ENCODE measurements at regions not wholly inside any gene's neighbourhood (a gene's known extent, or its start where the extent isn't known, plus 50 kb on each side); places are given as distances from the start of the nearest gene placed in this dataset.

DNA sequence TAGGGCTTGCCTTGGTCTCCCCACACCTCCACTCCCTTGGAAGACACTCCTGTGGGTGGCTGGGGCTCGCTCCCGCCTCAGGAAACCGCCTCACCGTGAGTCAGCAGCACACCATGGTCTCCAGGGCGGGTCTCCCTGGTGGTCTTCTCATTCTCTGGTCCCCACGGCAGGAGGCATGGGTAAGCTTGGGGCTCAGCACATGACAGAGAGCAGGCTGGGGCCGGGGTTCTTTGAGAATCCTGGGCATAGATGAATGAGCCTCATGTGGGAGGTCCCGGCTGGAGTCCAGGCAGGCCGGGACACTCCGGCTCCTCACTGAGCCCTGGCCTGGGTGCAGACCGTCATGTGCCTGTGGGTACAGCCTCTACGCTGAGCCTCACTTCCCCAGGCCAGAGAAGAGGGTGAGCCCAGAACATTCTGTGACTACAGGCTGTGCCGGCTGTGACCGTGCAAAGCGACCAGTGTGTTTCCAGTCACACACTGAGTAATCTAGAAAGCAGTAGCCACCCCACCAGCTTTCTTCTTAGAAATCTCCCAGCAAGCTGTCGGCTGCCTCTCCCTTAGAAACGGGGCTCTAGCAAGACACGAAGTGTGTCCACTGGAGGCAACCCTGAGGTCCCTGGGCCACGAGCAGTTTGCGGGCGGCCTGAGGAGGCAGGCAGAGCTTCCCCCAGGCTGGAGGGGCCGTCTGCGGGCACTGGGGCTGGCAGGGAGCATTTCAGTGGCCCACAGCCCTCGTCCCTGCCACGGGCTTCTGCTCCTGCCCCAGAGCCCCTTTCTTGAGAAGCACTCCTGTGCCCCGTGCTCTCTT, 93.1 kb downstream of the RHOB start:
- no peak for DNase-seq (ENCODE audit: low read depth)

GRCh38 chr2:20540587-20541293, 93.9 kb downstream of the RHOB start:
- no peak for DNase-seq (ENCODE audit: low read depth)

- DNase-seq (ENCODE audit: low read depth) = no peak
Measured at GRCh38 chr2:20541294-20541640, 94.4 kb downstream of the RHOB start.

- no peak for DNase-seq (ENCODE audit: low read depth)
Measured at GRCh38 chr2:20541651-20542050, 94.8 kb downstream of the RHOB start.

DNA sequence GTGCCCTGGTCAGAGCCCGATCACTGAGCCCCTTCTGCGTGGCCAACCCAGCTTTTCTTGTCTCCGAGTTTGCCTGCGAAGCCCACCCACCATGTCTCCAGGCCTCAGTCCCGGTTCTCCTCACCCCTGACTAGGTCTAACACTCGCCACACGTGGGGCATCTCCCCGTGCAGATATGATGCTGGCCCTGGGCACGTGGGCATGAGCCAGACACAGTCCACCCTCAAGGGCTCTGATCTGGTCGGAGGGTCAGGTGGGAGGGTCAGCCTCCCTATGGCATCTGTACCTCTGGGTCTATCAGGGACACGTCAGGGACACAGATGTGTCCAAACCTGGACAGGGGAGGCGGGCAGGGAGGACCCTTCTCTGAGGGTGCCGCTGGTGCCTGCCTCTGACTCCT, 95.4 kb downstream of the RHOB start:
- DNase-seq (ENCODE audit: low read depth) = no peak

GRCh38 chr2:20542746-20543468, 96.0 kb downstream of the RHOB start:
- DNase-seq (ENCODE audit: low read depth) = no peak

DNA sequence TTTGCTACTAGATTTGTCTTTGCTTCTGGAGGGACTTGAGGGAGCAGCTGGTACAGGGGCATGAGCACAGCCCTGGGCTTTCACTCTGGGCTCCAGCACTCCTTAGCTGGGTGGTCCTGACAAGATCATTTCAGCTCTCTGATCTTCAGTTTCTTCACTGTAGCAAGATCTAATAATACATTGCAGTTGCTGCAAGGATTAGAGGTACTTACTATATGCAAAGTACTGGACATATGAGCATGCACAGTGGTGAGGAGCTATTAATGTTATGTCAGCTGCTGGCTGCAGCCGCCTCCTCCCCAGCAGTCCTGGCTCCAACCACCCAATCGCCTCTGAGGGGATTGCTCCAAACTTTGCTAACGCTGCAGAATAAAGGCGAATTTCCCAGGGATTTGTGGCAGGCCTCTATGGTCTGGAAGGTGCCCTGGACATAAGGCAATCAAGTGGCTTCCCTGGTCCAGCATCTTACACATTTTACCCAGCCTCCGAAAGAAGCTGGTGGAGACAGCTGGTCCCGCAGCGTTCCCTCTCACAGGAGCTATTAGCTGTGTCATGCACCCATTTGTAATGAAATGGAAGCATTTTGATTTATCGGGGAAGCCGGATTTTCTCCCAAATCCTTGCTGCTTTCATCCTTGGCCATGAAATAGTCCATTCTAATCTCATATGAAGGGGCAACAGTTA, 96.7 kb downstream of the RHOB start:
- no peak for DNase-seq (ENCODE audit: low read depth)

DNA sequence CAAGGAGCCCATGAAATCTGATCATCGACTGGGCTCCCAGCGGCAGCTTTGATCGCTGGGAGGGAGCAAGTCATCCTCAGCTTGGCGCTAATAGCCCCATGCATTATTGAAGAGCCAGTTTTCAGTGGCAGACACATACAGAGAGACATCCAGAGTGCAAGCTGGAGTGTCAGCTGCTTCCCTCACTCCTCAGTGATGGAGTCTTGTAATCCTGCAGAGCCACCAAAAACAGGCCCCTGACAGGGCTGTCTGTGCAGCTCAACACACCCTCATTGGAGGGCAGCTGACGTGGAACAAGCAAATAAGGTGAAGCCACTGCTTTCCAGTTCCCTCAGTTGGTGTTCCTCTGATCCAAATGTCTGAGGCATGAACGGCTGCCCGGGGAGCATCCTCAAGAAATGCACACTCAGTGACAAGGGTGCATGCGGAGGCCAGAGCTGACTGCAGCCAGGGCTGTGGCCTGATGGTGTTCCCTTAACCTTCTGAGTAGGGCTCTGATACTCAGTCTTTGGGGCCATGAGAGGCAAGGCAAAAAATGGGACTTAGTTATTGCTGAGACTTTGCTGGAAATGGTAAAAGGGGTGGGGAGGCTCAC, 97.4 kb downstream of the RHOB start:
- no peak for DNase-seq (ENCODE audit: low read depth)

DNA sequence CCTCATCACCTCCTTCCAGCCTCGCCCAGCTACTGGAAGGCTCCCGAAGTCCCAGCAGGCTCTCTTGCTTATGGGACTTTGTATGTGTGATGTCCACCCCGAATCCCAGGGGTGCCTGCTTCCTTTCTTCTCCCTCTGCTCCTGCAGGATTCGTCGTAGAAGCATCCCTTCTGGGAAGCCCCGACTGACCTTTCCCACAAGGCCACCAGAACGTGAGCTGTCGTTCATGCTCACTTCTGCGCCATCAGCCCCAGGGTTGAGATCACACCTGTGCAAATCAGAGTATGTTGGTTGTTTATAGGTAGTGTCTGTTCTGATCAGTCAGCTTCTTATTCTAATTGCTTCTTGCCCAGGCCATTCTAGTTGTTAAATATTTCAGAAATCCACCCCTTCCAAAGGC, 101.8 kb downstream of the HS1BP3 start:
- no peak for DNase-seq (ENCODE audit: low read depth)

GRCh38 chr2:20549691-20550348, 101.1 kb downstream of the HS1BP3 start:
- no peak for DNase-seq (ENCODE audit: low read depth)

DNA sequence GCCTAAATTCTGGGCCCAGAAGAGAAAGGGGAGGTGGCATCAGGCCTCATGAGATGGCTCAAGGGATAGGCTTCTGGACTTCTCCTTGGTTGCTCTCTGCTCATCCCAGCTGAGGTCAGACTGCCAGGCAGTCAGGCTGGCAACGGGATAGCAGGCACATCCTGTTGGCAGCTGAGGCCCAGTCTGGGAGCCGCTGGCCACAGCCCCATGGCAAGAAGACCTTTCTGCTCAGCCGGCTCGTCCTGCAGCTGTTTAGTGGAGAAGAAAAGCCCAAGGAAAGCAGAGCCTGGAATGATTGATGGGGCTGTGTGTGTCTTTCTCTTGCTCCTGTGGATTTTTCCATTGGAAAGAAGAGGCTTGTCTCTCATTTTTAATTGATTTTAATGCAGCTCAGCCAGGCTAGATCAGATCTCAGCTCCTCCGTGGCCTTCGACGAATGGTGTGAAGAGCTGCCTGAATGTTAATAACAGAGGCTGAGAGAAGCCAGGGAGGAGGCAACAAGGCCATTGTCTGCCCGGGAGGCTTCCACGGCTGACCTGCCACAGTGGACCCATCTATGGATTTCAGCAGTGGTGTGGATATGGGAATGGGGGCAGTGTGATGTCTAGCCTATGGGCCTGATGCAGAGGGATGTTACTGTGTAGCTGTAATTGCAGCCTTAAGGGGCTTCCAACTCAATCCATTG, 99.5 kb downstream of the HS1BP3 start:
- DNase-seq (ENCODE audit: low read depth) = no peak

DNA sequence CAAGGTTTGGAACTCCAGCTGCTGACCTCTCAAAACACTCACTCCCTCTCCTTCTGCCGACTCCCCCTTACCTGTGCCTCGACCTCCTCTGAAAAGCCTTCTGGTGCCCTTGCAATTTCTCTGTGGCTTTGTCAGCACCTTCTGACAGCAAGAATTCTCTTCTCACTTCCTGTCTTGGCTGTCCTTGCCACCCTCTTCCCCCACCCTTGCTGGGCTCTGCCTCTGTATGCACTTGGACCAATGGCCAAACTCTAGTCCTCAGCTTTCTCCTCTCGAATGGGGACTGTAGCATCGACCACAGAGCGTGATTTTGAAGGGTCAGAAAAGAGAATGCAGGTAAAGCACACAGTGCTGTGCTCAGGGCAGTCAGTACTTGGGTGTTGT, 99.0 kb downstream of the HS1BP3 start:
- DNase-seq (ENCODE audit: low read depth) = no peak

- DNase-seq (ENCODE audit: low read depth) = no peak
Measured at GRCh38 chr2:20552847-20553246, 98.1 kb downstream of the HS1BP3 start.

- no peak for DNase-seq (ENCODE audit: low read depth)
Measured at GRCh38 chr2:20553580-20553979, 97.3 kb downstream of the HS1BP3 start.

DNA sequence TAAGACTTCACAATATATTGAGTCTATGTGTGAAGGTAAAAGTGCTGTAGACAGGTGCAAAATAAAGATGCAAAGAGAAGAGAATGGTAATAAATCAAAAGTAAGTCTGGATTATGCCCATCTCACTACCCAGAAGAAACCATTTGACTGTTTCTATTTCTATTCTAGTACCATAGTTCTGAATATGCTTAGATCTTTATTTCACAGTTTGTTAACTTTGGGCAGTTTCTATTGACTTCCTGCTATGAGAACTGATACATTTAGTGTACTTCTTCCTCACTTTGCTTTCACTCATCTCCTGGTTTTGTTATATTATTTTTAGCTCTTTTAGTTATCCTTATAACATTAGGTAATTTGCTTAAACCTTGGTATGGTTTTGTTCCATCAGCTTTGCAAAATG, 94.9 kb downstream of the HS1BP3 start:
- no peak for DNase-seq (ENCODE audit: low read depth)

DNA sequence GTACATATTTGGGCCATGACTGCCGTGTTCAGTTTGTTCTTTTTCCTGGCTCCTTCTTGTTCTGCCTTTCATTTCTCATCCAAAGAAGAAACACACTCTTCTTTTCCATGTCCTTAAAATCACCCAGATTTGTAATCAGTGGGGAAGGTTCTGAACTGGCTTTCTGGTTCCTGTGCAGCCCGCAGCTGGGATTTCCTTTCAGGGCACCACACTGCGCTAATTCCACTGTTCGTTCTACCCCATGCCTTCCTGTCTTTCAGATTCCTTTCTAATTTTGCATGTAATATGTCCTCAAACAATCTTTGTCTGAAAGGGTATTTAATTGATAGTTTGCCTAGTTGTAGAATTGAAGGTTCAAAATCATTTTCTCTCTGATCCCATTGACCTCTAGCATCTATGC, 94.1 kb downstream of the HS1BP3 start:
- DNase-seq (ENCODE audit: low read depth) = no peak

- no peak for DNase-seq (ENCODE audit: low read depth)
Measured at GRCh38 chr2:20557226-20557625, 93.7 kb downstream of the HS1BP3 start.

DNA sequence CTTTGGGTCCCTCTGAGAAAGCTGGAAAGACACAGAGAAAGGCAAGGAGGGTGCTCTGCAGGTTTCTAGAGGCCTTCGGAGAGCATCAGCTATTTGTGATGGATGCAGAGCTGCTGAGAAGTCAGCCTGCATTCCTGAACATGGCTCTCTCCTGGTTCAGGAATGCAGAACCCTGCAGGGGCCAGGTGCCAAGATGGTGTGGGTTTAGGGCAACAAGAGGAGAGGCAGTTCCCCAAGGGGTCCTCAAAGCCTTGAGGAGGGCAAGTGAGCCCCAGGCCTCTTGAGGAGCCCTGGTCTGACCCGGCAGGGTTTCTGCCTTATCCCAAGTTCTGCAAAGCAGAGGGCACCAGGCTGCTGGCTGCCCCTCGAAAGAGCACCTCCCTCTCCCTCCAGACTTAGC, 93.3 kb downstream of the HS1BP3 start:
- DNase-seq (ENCODE audit: low read depth) = no peak

- no peak for DNase-seq (ENCODE audit: low read depth)
Measured at GRCh38 chr2:20558391-20559150, 92.3 kb downstream of the HS1BP3 start.

GRCh38 chr2:20559277-20559676, 91.6 kb downstream of the HS1BP3 start:
- DNase-seq (ENCODE audit: low read depth) = no peak

All from GM04504 (cell line).